AG04450 (cell line): ENCODE measurements at regions not wholly inside any gene's neighbourhood (a gene's known extent, or its start where the extent isn't known, plus 50 kb on each side); places are given as distances from the start of the nearest gene placed in this dataset.

Experiments used
- CTCF ChIA-PET: fragments of 300-600, 350-600 bp; formaldehyde crosslinking; extraction: SDS; loops from one replicate; lab custom pipeline; 2022; ENCODE audit warnings: antibody characterized with exemption, inconsistent platforms; lab: Charles Lee
- POLR2A ChIA-PET: fragments of 350-600 bp; formaldehyde crosslinking; extraction: SDS; loops from one replicate; lab custom pipeline; 2021; ENCODE audit warnings: antibody characterized with exemption, inconsistent platforms; lab: Yijun Ruan, JAX
- DNase-seq: peaks from one replicate; pipeline ENCODE4 v3.0.0-alpha.2; 2011; ENCODE audit warnings: low read depth, low spot score
- H3K27ac ChIP-seq: one replicate; pipeline ENCODE4 v1.5.1; 2012; ENCODE audit warnings: low read depth, low read length, control low read depth
- H3K27me3 ChIP-seq: one replicate; pipeline ENCODE4 v1.6.0; 2012; ENCODE audit warnings: low read length; ENCODE audit not compliant: control insufficient read depth, insufficient read depth
- H3K4me3 ChIP-seq: 2 replicates; pipeline ENCODE4 v1.5.1; 2011; ENCODE audit warnings: mild to moderate bottlenecking, low read depth, low read length, control low read depth
- H3K9me3 ChIP-seq: 2 replicates; pipeline ENCODE4 v1.5.1; 2012; ENCODE audit warnings: low read length; ENCODE audit not compliant: control insufficient read depth, insufficient read depth
- TF ChIP-seq, protein P1 (sequence below): IDR thresholded peaks from 2 replicates; pipeline ENCODE4 v1.5.1; 2011; ENCODE audit warnings: low read depth, low read length, control low read depth, inconsistent platforms

DNA sequence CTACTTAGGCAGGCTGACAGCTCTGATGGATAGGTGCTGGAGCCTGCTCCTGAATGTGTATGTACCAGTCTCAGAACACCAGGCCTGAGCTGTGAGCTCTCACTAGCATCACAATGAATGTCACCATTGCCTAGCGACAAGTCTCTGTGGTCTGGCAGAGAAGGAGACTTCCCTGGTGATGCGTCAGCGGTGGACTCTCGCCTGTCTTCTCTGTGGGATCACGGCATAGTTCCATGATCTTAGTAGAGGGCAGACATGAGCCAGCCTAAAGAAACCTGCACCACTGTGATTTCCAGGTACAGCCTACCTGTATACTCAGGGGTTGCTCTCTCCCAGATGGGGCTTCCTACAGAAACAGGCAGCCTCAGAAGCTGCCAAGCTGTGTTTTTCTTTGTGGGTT lies 699.2 kb upstream of the TSPY4 start:
- Histone ChIP-seq H3K27ac (no peak overlapping the region), H3K9me3 (peaks cover 2% of the 10 kb centered on the region; the same call in 1 of the 2 replicates), H3K27me3 (no peaks in the 10 kb centered on the region), H3K4me3 (no peak overlapping the region)
- DNase-seq, result no peak
- ChIA-PET POLR2A (no interaction called here), CTCF (no interaction called here)
- TF ChIP-seq, protein P1, sequence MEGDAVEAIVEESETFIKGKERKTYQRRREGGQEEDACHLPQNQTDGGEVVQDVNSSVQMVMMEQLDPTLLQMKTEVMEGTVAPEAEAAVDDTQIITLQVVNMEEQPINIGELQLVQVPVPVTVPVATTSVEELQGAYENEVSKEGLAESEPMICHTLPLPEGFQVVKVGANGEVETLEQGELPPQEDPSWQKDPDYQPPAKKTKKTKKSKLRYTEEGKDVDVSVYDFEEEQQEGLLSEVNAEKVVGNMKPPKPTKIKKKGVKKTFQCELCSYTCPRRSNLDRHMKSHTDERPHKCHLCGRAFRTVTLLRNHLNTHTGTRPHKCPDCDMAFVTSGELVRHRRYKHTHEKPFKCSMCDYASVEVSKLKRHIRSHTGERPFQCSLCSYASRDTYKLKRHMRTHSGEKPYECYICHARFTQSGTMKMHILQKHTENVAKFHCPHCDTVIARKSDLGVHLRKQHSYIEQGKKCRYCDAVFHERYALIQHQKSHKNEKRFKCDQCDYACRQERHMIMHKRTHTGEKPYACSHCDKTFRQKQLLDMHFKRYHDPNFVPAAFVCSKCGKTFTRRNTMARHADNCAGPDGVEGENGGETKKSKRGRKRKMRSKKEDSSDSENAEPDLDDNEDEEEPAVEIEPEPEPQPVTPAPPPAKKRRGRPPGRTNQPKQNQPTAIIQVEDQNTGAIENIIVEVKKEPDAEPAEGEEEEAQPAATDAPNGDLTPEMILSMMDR, result no peak

DNA sequence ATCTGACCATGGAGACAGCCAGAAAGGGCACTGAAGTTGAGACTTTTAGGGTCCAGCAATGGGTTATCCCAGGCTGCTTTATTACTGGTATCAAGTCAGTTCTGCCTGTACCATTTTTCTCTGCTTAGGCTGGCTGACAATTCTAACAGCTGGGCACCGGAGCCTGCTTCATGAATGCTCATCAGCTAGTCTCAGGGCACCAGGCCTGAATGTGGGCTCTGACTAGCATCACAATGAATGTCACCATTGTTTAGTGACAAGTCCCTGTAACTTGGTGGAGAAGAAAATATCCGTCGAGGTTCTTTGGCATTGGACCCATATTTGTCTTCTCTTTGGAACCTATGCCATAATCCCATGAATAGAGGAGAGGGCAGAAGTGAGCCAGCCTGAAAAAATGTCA lies 692.3 kb upstream of the TSPY4 start:
- TF ChIP-seq, protein P1, result no peak
- no peak for DNase-seq
- POLR2A ChIA-PET, result no interaction called here
- Histone ChIP-seq H3K27me3 (no peaks in the 10 kb centered on the region), H3K9me3 (no peaks in the 10 kb centered on the region; the same call in 1 of the 2 replicates), H3K4me3 (no peak overlapping the region), H3K27ac (no peak overlapping the region)
- CTCF ChIA-PET, result no interaction called here

DNA sequence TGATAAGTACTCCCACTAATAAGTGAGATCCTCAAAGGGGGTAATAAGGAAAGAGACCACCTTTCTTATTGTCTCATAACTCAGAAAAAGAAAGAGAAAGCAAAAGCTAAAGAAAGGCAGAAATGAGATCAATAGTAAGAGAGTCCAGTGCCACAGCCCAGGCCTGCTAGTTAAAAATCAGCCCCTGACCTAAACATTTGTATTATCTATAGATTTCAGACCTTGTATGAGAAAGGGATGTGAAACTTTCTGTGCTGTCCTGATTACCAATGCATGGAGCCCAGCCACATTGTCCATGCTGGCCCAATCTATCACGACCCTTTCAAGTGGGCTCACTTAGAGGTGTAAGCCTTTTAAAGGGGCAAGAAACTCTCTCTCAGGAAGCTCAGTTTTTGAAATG lies 684.8 kb upstream of the TSPY4 start:
- TF ChIP-seq, protein P1, result no peak
- ChIA-PET POLR2A (no interaction called here), CTCF (no interaction called here)
- H3K4me3 ChIP-seq, result no peak overlapping the region
- H3K27ac ChIP-seq, result no peak overlapping the region
- DNase-seq, result no peak
- no peaks in the 10 kb centered on the region for H3K9me3 ChIP-seq
- no peaks in the 10 kb centered on the region for H3K27me3 ChIP-seq

DNA sequence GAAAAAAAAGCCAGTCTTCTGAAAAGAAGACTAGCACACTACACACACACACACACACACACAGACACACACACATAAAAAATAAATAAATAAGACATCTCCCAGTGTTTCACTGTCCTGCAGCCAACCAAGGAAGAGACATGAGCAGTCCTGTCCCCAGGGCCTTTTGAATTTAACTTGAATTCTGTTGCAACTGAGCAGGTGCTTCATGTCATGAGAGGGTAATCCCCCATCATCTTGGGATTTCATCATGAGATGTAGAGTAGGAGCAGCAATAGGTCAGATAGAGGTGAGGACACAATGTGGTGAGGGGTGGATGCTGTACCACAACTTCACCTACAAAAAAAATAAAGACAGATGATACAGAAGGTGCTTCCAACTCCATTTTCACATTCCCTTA lies 682.2 kb upstream of the TSPY4 start:
- CTCF ChIA-PET, result no interaction called here
- POLR2A ChIA-PET, result no interaction called here
- H3K9me3 ChIP-seq, result peaks cover 5% of the 10 kb centered on the region; the same call in 1 of the 2 replicates
- no peaks in the 10 kb centered on the region for H3K27me3 ChIP-seq
- no peak overlapping the region for H3K27ac ChIP-seq
- DNase-seq, result no peak
- H3K4me3 ChIP-seq, result no peak overlapping the region
- TF ChIP-seq, protein P1, result no peak

DNA sequence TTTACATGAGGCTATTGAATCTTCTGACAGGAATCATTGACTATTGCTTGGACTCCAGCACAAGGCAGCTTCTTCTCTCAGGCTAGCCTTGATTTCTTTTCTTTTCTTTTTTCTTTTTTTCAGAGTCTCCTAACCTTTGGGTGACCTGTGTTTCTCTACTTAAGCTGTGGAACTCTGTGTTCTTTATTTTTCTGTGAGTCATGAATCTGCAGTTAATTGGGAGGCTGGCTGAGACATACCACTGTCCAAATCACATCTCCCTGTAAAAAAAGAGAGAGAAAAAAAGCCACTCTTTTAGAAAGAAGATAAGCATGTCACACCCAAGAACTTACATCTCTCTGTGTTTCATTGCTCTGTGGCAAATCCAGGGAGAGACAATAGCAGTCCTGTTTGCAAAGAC lies 681.2 kb upstream of the TSPY4 start:
- Histone ChIP-seq H3K4me3 (no peak overlapping the region), H3K27me3 (no peaks in the 10 kb centered on the region), H3K27ac (no peak overlapping the region), H3K9me3 (peaks cover 5% of the 10 kb centered on the region; the same call in 1 of the 2 replicates)
- DNase-seq, result no peak
- TF ChIP-seq, protein P1, result no peak
- ChIA-PET CTCF (no interaction called here), POLR2A (no interaction called here)
